ENCODE measurements at regions not wholly inside any gene's neighbourhood (a gene's known extent, or its start where the extent isn't known, plus 50 kb on each side); places are given as distances from the start of the nearest gene placed in this dataset.

GRCh38 chr1:61581251-61581650 is 143.7 kb downstream of the TM2D1 start:
- no peak for TF ChIP-seq ARID2 (CRISPR knock-in tag; IDR thresholded peaks at IDR 0.05; ENCODE audit: borderline replicate concordance)
- TF ChIP-seq TFE3 (CRISPR knock-in tag; IDR thresholded peaks at IDR 0.05), result no peak

Data from HepG2 (cell line).